ENCODE measurements at regions not wholly inside any gene's neighbourhood (a gene's known extent, or its start where the extent isn't known, plus 50 kb on each side); places are given as distances from the start of the nearest gene placed in this dataset.
A peak's percentile ranks its signal among the peaks of the same experiment; 100 is the strongest.

- no peak for DNase-seq
Measured at GRCh38 chr1:98478121-98478520, 183.4 kb upstream of the SNX7 start.

DNA sequence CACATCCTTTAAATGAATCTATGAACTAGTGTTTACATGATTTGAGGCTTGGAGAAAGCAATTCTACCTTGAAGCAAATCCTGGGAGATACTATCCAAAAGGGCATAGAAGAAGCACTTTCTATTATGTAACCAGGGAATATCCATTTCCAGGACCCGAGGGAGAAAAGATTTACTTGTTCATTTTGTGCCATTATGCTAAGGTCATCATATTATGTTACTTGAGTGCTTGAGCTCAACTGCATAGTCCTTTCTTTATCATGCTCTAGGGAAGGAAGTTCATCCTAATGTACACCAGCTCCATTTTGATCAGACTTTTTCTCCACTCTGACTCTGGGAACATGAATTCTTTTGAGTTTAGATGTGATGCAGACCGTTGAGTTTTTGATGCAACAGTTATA, 188.6 kb upstream of the SNX7 start:
- DNase-seq, result no peak

DNA sequence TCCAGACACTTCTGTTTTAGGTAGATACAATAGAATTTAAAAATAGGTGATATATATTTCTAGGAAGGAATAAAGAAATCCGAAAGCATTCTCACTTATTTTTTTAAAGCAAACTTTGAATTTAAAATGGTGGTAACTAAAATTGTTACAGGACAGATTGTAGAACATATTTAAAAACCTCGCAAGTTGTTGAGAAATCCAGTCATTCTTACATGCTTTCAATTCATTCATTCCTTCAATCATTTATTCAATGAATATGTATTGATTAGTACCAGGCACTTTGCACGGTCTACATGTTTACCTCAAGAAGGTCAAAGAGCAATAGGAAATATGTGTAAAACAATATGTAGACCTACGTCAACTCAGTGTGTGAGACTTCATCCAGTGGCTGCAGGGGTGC, 189.9 kb upstream of the SNX7 start:
- no peak for DNase-seq

DNA sequence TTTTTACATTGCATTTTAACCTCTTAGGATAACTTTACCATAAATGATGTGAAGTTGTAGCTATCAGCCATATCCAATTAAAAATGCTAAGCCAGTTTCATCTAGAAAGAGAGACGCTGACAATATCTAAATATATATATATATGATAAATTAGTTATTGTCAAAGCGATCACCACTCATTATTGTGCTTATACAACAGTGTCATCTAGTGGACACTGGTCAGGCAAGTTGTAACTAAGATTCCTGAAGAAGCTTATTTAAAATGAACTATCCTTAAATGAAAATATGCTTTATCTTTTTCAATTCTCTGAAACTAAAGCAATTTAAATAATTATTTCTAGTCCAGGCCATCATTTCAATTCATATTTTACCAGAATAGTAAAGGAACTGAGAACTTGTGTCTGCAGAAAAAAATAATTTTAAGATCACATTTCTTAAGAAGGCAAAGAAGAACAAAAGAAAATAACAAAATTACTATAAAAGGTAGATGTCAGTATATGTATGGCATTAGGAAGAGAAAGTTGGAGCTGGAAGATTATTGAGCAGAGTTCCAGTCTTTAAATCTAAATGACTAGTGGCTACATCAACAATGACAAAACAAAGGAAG, 193.3 kb upstream of the SNX7 start:
- DNase-seq, result peak; percentile 9

DNA sequence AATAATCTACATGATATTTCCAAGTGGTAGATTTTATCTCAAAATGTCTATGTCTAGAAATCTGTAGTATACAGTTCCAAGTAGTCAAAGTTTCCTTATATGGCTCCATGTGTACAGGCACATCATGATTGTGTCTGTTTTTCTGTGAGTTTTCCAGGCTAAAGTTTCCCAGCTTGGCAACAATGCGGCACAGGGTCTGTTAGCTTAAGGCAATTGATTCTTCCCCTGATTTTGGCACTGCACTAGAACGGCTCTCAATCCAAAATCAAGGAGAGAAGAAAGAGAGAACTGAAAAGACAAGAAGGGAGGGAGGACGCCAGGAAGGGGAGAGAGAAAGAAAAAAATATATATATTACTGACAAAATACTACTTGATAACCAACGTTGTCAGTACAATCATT, 193.9 kb upstream of the SNX7 start:
- DNase-seq, result no peak

GRCh38 chr1:98467122-98467521, 194.4 kb upstream of the SNX7 start:
- DNase-seq, result no peak

DNA sequence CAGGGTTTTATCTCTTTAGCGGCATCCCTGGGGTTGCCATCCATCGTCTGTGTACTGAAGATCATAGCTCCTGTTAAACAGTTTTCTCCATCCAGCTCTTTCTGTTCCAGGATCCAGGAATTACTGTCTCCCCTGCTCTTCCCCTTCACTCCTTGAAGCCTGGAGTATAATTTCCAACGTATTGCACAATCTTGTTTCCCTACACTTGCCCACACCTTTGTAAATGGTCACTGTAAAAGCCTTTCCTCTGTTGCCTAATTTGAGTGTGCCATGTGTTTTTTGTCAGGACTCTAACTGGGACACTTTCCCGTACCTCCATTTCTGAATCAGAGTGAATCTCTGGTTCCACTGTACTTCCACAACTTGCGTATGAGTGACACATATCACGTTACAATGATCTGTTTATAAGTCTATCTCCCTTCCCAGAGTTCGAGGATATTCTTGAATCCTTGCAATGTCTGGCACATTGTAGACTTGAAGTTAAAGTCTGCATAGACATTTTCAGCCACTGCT, 199.6 kb upstream of the SNX7 start:
- DNase-seq, result no peak

GRCh38 chr1:98460136-98460535, 201.4 kb upstream of the SNX7 start:
- no peak for DNase-seq

- no peak for DNase-seq
Measured at GRCh38 chr1:98459486-98459870, 202.0 kb upstream of the SNX7 start.

DNA sequence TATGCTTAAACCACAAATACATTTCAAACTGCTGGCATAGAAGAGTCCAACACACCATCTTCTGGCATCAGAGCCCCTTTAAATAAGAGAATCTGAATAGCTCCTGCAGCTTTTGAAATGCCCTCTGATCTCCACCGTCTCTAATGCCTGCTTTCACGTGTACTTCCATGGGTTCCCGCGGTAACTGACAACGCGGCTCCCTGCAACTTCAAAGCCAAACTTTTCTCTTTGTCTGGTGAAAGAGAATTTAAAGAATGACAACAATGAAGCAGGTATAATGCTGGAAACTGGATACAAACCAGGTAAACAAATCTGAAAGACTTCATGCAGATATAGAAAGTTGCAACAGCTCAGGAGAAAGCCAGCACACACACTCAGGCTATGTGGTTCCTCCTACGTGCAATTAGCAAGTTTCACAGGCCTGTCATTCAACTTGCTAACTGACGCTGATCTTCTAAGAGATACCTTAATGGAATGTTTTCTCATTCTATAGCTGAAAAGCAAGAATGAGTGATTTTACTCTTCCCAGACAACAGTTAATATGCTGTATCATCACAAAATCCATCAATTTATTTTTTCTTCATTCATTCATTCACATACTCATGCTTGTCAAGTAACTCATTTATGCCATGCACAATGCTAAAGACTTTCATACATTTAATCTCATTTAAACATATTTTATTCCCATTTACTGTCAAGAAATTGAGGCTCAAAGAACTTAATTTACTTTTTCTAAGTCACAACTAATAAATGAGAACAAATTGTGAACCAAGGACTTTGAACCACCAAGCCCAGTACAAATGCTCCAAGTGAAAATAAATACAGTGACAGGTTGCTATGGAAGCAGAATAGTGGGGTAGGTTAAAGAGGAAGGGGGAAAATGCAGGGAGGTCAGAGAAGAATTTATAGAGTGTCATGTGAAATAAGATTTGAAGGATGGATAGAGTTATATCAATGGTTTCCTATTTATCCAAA, 202.7 kb upstream of the SNX7 start:
- no peak for DNase-seq

DNA sequence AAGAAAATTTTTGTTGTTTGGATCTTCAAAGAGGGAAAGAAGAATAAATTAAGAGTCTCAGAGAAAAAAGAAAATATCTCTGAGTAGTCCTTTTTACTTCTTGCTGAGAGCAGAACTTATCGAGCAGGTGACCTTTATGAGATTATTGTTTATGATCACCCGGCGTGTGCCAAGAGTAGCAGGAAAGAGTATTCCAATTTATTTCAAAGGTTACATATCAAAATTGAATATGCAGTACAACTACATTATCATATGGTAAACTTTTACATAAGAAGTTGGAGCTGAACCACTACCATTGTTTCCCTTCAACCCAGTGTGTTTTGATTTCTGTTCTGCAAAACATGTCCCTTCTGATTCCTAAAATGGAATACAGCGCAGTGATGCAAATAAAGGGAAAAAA, 204.3 kb upstream of the SNX7 start:
- no peak for DNase-seq

DNA sequence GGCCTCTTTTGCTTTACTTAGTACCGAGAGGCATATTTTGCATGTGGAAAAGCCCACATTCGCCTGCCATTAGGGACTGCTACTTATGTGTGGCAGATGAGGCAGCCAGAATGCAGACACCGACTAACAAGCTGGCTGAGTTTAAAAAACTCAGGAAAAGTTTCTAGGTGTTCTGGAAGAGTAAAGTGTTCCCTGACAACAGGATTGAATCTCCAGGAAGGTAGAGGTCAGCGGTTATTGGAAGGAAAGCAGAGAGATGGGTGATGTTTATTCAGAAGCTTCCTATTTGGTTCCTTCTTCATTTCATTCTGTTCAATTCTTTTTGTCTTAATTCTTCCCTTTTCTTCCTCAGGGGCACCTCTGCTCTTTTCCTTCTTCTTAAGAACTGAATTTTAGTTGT, 206.9 kb upstream of the SNX7 start:
- no peak for DNase-seq

- DNase-seq, result no peak
Measured at GRCh38 chr1:98453066-98453465, 208.5 kb upstream of the SNX7 start.

GRCh38 chr1:98452162-98452561, 209.4 kb upstream of the SNX7 start:
- no peak for DNase-seq

GRCh38 chr1:98441281-98441680, 220.2 kb upstream of the SNX7 start:
- no peak for DNase-seq

- no peak for DNase-seq
Measured at GRCh38 chr1:98439471-98439870, 222.1 kb upstream of the SNX7 start.

- no peak for DNase-seq
Measured at GRCh38 chr1:98437540-98437939, 224.0 kb upstream of the SNX7 start.

GRCh38 chr1:98437011-98437410, 224.5 kb upstream of the SNX7 start:
- DNase-seq, result no peak

DNA sequence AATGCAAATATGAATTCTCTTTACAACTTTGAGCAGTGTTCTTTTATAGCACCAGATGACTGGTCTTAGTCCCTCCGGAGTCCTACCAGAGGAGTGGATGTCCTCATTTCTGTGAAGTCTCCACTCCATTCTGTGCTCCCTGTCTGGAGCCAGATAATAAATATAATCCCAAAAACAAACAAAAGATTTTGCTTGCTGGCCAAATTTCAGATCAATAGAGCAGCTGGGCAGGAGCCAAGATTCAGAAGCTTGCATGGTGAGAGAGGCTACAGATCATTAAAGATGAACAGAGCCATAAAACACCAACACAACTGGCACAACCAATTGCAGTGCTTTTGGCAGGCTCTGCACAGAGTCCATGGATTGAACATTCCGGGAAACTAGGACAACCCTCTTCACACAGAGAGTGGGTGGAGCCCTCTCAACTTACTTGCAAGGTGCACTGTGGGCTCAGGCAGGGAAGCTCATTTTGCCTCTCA, 231.5 kb upstream of the SNX7 start:
- peak; percentile 93 for DNase-seq

- DNase-seq, result no peak
Measured at GRCh38 chr1:98428864-98429263, 232.7 kb upstream of the SNX7 start.

DNA sequence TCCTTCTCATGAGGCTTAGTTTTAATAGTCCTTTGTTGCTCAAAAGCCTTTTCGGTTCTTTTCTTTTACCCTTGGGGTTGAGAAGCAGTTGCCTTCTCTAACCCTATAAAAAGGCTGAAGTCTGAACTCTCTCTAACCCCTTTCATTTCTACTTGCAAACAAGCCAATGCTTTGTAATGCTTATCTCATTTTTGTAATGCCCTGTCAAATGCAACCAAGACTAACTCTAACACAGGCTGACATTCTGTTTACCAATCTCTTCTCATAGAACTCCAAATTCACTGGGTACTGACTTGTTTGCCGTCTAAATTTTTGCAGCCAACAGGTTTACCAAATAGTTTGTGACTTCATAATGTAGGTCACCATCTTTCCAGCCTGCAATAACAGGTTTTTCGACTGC, 233.9 kb upstream of the SNX7 start:
- DNase-seq, result no peak

GRCh38 chr1:98426092-98426491, 235.4 kb upstream of the SNX7 start:
- no peak for DNase-seq

- DNase-seq, result no peak
Measured at GRCh38 chr1:98422816-98423215, 238.7 kb upstream of the SNX7 start.

GRCh38 chr1:98421085-98421435, 240.5 kb upstream of the SNX7 start:
- DNase-seq, result no peak
